ENCODE measurements at regions not wholly inside any gene's neighbourhood (a gene's known extent, or its start where the extent isn't known, plus 50 kb on each side); places are given as distances from the start of the nearest gene placed in this dataset.

DNA sequence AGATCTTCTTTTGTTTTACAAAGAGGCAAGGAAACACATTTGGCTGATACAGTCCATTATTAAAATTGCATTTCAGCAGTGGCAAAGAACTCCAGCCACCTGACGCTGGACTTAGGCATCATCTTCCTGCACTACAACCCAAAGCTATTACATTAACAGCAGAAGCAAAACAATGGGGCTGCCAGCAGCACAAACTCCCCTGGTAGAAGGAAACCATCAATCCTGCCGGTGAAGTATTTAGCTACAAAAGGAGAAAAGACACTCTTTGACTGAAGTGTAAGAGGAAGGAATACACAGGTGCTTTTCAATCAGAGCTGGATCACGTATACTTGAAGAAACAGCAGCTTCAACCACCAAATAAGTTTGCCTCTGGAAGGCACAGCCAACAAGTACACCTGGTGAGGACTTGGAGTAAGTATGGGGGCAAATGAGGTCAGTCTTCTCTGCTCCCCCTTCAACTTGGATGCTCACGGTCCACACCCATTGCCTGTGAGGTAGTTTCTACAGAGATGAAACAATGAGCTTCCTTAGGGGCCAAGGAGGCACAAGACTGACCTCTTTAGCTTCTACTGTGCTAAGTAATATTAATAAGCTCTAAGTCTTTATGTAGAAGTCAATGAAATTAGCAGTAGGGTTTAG lies 125.9 kb upstream of the FOXN3 start:
- no peak for TF ChIP-seq CTCF (conservative IDR thresholded peaks at IDR 0.05)
- TF ChIP-seq EZH2 (IDR thresholded peaks at IDR 0.05; ENCODE audit: low read depth), result no peak
